Adrenal gland (tissue), 9 donors: ENCODE measurements at regions not wholly inside any gene's neighbourhood (a gene's known extent, or its start where the extent isn't known, plus 50 kb on each side); places are given as distances from the start of the nearest gene placed in this dataset.
A peak's percentile ranks its signal among the peaks of the same experiment; 100 is the strongest.

Experiments
- DNase-seq, 7 donors: peaks; one replicate each; pipeline ENCODE4 v3.0.0-alpha.2; 2019 to 2020
- H3K27ac ChIP-seq, 5 donors: fragments of 200-600 bp; sonication (generic) in 4 of 5; 1 replicate in 3 of 5; 2 replicates in 2 of 5; pipeline versions ENCODE4 v1.5.1 to v1.8.0; 2016 to 2020; ENCODE audit warnings: mild to moderate bottlenecking in 1 of 5
- H3K27me3 ChIP-seq: fragments of 200-600 bp; 2 replicates; pipeline ENCODE4 v1.8.0; 2021
- H3K36me3 ChIP-seq, 2 donors: fragments of 200-600 bp; replicated peaks in 1 of 2; 1 replicate in 1 of 2; 2 replicates in 1 of 2; pipeline versions ENCODE4 v1.5.1 to v1.8.0; 2018 to 2022
- H3K4me1 ChIP-seq, 2 donors: fragments of 200-600 bp; replicated peaks in 1 of 2; 1 replicate in 1 of 2; 2 replicates in 1 of 2; pipeline versions ENCODE4 v1.5.1 to v1.8.0; 2018 to 2021
- H3K4me3 ChIP-seq, 4 donors: fragments of 200-600 bp; sonication (generic) in 3 of 4; one replicate each; pipeline ENCODE4 v1.5.1; 2016 to 2018
- H3K9me3 ChIP-seq, 3 donors: fragments of 200-600 bp; sonication (generic) in 1 of 3; replicated peaks in 1 of 3; 1 replicate in 2 of 3; 2 replicates in 1 of 3; pipeline versions ENCODE4 v1.5.1 to v1.8.0; 2016 to 2021
- CTCF ChIP-seq, 6 experiments: fragments of 450-650 bp in 4 of 6; fragments of 200-600 bp in 2 of 6; sonication (generic) in 1 of 6; IDR thresholded peaks; 1 replicate in 5 of 6; 2 replicates in 1 of 6; pipeline versions ENCODE4 v1.5.1 to v1.8.0; 2016 to 2021; ENCODE audit warnings: antibody characterized with exemption in 6 of 6, mild to moderate bottlenecking in 2 of 6, moderate library complexity in 1 of 6
- POLR2A ChIP-seq, 2 donors: fragments of 450-650 bp; IDR thresholded peaks; one replicate each; pipeline ENCODE4 v1.6.1; 2017; ENCODE audit warnings: antibody characterized with exemption in 2 of 2, mild to moderate bottlenecking in 2 of 2, moderate library complexity in 1 of 2
- WGBS, 4 donors: extraction: QIAGEN DNeasy Blood & Tissue Kit in 2 of 4; methylation state at CpG; one replicate each; pipeline versions ENCODE4 v1.1.5 to v1.1.7; 2013 to 2017; 5-methylcytosine and 5-hydroxymethylcytosine counted together
- intact Hi-C, 2 donors: fragments of 100-400 bp; cut with DNase I; formaldehyde crosslinking; loops; one replicate each; pipeline versions ENCODE4 v1.14.1 to v1.15.0; 2022 to 2023
- donor health status: healthy with polysubstance abuse.
- donor health status: Bipolar disorder and iron deficiency.
- donor health status: DM: yes; HTN: yes; CAD: no.
- donor health status: DM: no; HTN: no; CAD: no.
- donor health status: DM: no; HTN: no; CAD: no.

GRCh38 chr9:129337336-129338140, 159.5 kb upstream of the IER5L start:
- H3K4me1 ChIP-seq, result peaks cover 26 to 42% of the 10 kb centered on the region in 2 donors
- intact Hi-C loops, result no loop called here
- H3K36me3 ChIP-seq, result no peaks in the 10 kb centered on the region
- WGBS, 4 donors, result 76 to 77% (median 76%) methylated on average over 18 to 27 of the region's 27 CpGs
- peak overlapping the region in 1 of 4 donors; percentile 52 for H3K4me3 ChIP-seq
- no peaks in the 10 kb centered on the region for H3K9me3 ChIP-seq
- TF ChIP-seq CTCF (IDR thresholded peaks at IDR 0.05), result no peak
- TF ChIP-seq POLR2A (IDR thresholded peaks at IDR 0.05), result no peak
- H3K27ac ChIP-seq, result peak overlapping the region in 3 of 5 donors; percentile 33 to 96 (median 77)
- no peaks in the 10 kb centered on the region for H3K27me3 ChIP-seq
- no peak for DNase-seq

- intact Hi-C loops, result no loop called here
- H3K4me1 ChIP-seq, result peaks cover 26 to 42% of the 10 kb centered on the region in 2 donors
- TF ChIP-seq CTCF (IDR thresholded peaks at IDR 0.05), result no peak
- TF ChIP-seq POLR2A (IDR thresholded peaks at IDR 0.05), result no peak
- no peaks in the 10 kb centered on the region for H3K36me3 ChIP-seq
- H3K27me3 ChIP-seq, result no peaks in the 10 kb centered on the region
- WGBS, 4 donors, result 4 to 30% (median 12%) methylated on average over 43 to 56 of the region's 56 CpGs
- peak in 2 of 7 donors; percentile 52 to 72 for DNase-seq
- H3K9me3 ChIP-seq, result no peaks in the 10 kb centered on the region
- peak overlapping the region in 1 of 4 donors; percentile 52 for H3K4me3 ChIP-seq
- H3K27ac ChIP-seq, result peak overlapping the region in 4 of 5 donors; percentile 22 to 96 (median 55)
Measured at GRCh38 chr9:129336601-129337331, 158.7 kb upstream of the IER5L start.

GRCh38 chr9:129336130-129336528, 158.1 kb upstream of the IER5L start:
- 57 to 76% (median 68%) methylated on average over 3 to 5 of the region's 5 CpGs for WGBS, 4 donors
- TF ChIP-seq CTCF (IDR thresholded peaks at IDR 0.05), result no peak
- no peak for DNase-seq
- H3K9me3 ChIP-seq, result peaks cover 0 to 3% (median 0%) of the 10 kb centered on the region in 3 donors
- H3K4me3 ChIP-seq, result peak overlapping the region in 1 of 4 donors; percentile 52
- H3K27me3 ChIP-seq, result no peaks in the 10 kb centered on the region
- intact Hi-C loops, result no loop called here
- H3K36me3 ChIP-seq, result no peaks in the 10 kb centered on the region
- H3K4me1 ChIP-seq, result peaks cover 26 to 42% of the 10 kb centered on the region in 2 donors
- peak overlapping the region in 4 of 5 donors; percentile 22 to 96 (median 55) for H3K27ac ChIP-seq

- Histone ChIP-seq H3K9me3 (peaks cover 0 to 8% (median 0%) of the 10 kb centered on the region in 3 donors), H3K27me3 (no peaks in the 10 kb centered on the region), H3K27ac (peak overlapping the region in 4 of 5 donors; percentile 22 to 96 (median 55)), H3K4me1 (peaks cover 26 to 42% of the 10 kb centered on the region in 2 donors), H3K4me3 (no peak overlapping the region), H3K36me3 (no peaks in the 10 kb centered on the region)
- peak in 3 of 7 donors; percentile 55 to 65 (median 62) for DNase-seq
- intact Hi-C loops, result no loop called here
- WGBS, 4 donors, result 55 to 64% (median 60%) methylated on average over 5 to 7 of the region's 7 CpGs
- TF ChIP-seq CTCF (IDR thresholded peaks at IDR 0.05) (no peak), POLR2A (IDR thresholded peaks at IDR 0.05) (no peak)
Measured at GRCh38 chr9:129335464-129336129, 157.5 kb upstream of the IER5L start.
